GM12864 (cell line): ENCODE measurements at regions not wholly inside any gene's neighbourhood (a gene's known extent, or its start where the extent isn't known, plus 50 kb on each side); places are given as distances from the start of the nearest gene placed in this dataset.

Experiments used
- DNase-seq: peaks from one replicate; pipeline ENCODE4 v3.0.0-alpha.2; 2011; ENCODE audit warnings: low read depth
- H3K4me3 ChIP-seq: 2 replicates; pipeline ENCODE4 v1.5.1; 2011; ENCODE audit warnings: mild to moderate bottlenecking, low read depth, low read length, control low read depth
- TF ChIP-seq, protein P1 (sequence below): IDR thresholded peaks from 2 replicates; pipeline ENCODE4 v1.5.1; 2011; ENCODE audit warnings: low read depth, mild to moderate bottlenecking, moderate library complexity, low read length, control low read depth, inconsistent platforms; ENCODE audit errors: missing control alignments

DNA sequence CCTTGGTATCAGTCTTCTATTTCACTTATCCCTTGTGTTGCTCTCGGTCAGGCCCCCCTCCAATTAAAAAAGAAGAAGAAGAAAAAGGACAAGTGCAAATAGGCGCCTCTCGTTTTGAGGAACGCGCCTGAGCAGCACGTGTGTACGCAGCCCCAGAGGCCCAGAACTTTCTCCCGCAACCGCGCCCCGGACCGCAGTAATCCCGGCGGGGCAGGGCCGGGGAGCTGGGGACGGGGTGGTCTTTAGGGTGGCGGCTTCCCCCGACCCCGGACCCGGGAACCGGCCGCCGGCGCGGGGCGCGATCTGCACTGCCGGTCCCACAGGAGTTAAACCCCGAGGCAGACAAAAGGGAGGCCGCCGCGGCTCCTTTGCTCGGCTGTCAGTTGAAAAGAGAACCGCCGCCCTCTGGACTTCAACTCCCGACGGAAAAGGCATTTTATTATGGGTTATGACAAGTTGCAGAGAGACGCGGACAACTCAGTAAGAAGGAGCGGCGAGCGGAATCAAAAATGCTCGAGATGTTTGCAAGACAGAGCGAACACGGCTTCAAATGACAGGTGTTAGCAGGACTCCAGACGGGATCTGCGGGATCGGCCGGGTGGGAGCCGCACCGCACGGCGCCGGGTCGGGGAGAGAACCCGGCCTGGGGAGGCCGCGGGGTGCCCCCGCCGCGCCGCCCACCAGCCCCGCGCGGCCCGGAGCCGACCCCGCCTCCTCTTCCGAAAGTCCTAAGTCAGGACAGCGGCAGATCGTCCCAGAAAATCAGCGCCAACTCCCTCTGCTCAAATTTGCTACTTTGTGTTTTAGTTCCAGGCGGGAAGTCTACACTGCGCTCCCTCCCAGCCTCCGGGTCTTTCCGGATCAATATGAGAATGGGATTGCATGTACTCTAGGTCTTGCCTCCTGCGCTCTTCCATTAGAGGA is 79.0 kb downstream of the NR2F2 start:
- DNase-seq, result no peak
- H3K4me3 ChIP-seq, result no peak overlapping the region
- TF ChIP-seq, protein P1, sequence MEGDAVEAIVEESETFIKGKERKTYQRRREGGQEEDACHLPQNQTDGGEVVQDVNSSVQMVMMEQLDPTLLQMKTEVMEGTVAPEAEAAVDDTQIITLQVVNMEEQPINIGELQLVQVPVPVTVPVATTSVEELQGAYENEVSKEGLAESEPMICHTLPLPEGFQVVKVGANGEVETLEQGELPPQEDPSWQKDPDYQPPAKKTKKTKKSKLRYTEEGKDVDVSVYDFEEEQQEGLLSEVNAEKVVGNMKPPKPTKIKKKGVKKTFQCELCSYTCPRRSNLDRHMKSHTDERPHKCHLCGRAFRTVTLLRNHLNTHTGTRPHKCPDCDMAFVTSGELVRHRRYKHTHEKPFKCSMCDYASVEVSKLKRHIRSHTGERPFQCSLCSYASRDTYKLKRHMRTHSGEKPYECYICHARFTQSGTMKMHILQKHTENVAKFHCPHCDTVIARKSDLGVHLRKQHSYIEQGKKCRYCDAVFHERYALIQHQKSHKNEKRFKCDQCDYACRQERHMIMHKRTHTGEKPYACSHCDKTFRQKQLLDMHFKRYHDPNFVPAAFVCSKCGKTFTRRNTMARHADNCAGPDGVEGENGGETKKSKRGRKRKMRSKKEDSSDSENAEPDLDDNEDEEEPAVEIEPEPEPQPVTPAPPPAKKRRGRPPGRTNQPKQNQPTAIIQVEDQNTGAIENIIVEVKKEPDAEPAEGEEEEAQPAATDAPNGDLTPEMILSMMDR, result no peak

DNA sequence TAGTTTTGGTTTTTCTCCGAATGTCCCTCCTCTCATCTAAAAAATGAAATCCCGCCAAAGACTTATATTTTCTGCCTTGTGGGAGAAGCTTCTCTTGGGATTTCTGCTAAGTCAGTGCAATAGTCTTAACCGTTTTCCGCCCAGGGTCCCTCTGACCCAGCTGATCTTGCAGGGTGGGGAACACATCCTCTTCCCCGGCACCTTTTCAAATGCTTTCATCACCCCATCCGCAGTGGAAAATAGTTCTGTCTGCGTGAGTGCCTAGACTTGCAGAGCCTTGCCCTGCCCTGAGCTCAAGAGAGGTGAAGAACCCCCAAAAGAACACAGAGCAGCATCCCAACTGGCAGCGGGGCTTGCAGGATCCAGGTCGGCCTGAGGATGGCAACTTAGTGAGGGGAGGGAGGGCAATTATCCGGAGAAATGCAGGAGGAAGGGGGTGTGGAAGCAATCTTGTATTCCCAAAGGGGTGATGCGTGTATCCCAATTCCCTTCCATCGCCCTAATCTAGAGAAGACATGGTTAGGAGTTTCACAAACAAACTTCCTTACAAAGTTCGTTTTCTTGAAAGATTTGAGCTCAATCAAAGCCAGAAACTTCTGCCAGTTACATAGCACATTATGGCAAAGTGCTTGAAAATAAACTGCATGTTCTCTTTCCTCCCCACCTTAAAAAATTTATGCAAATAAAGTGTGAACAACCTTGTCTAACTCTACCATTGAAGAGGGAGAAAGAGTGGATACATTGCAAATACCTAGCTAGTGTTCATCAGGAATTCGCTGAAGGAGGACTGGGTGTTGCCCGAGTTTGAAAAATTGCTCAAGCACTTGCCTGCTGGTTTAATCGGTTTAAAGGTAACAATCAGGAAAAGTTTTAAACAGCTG is 79.9 kb downstream of the NR2F2 start:
- DNase-seq, result no peak
- H3K4me3 ChIP-seq, result no peak overlapping the region
- TF ChIP-seq, protein P1, result no peak

DNA sequence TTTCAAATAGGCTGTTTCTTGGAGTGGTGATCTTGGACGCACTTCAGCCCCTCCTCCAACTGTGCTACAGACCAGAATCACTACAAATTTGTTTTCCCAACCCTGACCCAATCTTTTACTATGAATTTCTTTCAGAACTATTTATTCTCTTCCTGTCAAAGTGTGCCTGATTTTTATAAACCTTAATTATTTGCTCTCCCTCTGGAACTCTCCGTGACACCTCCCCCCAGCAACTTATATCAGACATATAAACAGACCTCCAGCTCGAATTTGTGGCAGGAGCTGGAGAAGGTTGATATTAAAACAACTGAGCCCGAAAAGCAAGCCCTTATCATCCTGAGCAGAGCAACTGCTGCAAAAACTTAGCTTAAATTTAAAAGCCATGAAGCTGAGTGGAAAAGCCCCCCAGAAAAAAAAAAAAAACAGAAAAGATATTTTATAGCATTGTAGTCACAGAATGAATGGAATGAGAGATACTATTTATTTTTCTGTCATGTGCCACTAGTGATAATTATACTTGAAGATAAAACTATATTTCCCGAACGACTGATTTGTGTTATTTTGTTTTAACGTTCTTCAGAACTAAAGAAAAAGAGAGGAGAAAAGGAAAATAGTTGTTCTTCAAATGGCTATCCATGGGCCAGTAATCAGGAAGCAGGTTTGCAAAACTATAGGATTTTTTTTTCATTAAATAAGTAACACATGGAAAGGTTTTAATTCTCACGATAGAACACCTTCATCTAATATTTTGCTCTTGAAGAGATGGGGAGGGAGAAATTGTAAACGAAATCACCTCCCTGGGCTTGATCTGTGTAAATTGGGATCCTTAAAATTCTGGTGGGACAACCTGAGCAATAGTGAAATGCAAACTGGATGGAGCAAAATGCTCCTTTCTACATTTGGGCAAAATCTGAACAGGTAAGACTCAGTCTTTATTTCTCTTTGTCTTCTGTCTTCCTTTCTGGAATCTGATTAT is 80.8 kb downstream of the NR2F2 start:
- TF ChIP-seq, protein P1, result no peak
- no peak for DNase-seq
- H3K4me3 ChIP-seq, result no peak overlapping the region

DNA sequence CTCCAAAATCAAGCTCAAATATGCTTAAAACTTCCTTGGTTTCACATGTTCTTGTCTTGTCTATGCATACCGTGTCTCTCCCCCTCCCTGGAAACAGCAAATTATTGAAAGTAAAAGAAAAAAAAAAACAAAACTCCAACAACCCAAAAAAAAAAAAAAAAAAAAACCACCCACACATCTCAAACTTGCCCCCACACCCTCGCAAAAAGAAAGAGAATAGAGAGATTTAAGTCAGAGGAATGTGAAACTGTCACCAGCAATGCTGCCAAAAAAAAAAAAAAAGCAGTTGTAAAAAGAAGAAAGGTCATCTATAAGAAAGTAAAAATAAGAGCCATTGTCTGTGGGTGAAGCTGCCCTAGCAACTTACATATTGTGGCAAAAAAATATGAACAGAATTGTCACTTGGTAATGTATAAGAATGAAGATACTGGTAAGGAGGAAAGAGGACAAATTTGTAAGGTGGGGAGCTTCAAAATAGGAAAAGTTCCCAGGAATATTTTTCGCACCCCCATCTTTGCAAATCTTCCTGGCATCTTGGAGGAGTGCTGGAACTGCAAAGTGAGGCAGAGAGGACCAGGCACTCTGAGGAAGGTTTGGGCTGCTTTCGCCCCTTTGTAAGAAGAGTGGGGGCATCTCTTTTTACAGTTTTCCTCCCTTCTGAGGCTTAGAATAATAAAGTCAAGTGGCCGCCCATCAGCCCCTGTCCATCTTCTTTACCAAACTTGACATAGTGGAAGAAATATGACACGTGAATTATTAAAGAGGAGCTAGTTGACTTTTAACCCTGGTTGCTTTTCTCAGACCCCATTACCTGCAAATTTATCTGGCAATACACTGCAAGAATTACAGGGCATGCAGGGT is 81.8 kb downstream of the NR2F2 start:
- no peak for DNase-seq
- H3K4me3 ChIP-seq, result no peak overlapping the region
- TF ChIP-seq, protein P1, result no peak

DNA sequence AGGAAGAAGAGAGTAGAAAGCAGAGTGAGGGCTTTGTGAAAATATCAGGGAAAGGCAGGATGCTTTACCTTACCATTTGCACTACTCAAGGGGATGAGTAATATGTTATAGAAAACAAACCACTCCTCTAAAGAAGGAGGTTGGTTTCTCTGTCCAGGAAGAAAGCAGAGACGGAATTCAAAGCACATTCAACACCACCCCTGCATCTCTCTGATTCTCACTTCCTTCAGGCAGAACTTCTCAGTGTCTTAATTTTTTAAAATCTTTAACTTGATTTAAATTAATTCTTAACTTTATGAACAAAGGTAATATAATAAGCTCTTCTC is 82.4 kb downstream of the NR2F2 start:
- DNase-seq, result no peak
- TF ChIP-seq, protein P1, result no peak
- H3K4me3 ChIP-seq, result no peak overlapping the region
